ENCODE measurements at regions not wholly inside any gene's neighbourhood (a gene's known extent, or its start where the extent isn't known, plus 50 kb on each side); places are given as distances from the start of the nearest gene placed in this dataset.

DNA sequence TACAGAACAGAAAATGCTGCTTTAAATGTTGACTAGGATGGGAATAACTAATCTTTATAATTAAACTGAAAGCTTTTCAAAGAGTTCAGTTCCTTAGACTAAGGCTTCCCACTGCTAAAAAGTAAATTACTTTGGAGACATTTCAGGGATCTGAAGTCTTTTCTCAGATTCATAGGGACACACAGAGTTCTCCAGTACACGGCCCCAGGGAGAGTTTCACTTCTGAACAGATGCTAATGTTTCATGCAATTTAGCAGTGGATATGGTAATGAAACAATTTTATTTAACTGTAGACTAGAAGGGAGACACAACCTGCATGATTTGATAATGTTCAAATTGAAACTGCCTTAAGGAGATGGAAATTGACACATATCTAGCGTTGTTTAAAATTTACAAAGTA is 1282.6 kb downstream of the NCAM2 start:
- no peak overlapping the region for H3K27ac ChIP-seq (ENCODE audit: low read depth in 2 of 2, low read length in 1 of 2)
- H3K4me3 ChIP-seq (ENCODE audit: low read depth in 2 of 2, low read length in 1 of 2): no peak overlapping the region
- no peaks in the 10 kb centered on the region for H3K36me3 ChIP-seq (replicated peaks in 1 of 2; ENCODE audit: control insufficient read depth in 1 of 2, insufficient read depth in 2 of 2, low read length in 1 of 2)
- no peak overlapping the region for H3K9ac ChIP-seq
- no peaks in the 10 kb centered on the region for H3F3A ChIP-seq (replicated peaks; ENCODE audit: insufficient read depth)
- CTCF ChIA-PET: no interaction called here
- H2AFZ ChIP-seq (ENCODE audit: low read depth): no peak overlapping the region
- no peaks in the 10 kb centered on the region for H4K20me1 ChIP-seq (ENCODE audit: insufficient read depth)
- 0 out of 4 replicates have a peak, but pooled peaks of 1 of the 2 experiments have one; percentile 12 for TF ChIP-seq EP300 (IDR thresholded peaks at IDR 0.05; ENCODE audit: borderline replicate concordance in 1 of 2, low read depth in 1 of 2, low read length in 1 of 2)
- TF ChIP-seq EZH2phosphoT487 (IDR thresholded peaks at IDR 0.05; ENCODE audit: borderline replicate concordance, low read depth): no peak
- no peak for TF ChIP-seq MEF2A (IDR thresholded peaks at IDR 0.05; ENCODE audit: borderline replicate concordance, low read depth)
- TF ChIP-seq TAF1 (IDR thresholded peaks at IDR 0.05; ENCODE audit: borderline replicate concordance, low read depth, low read length): no peak
- no peak for TF ChIP-seq FOSL2 (IDR thresholded peaks at IDR 0.05; ENCODE audit: borderline replicate concordance, low read depth)
- POLR2A ChIA-PET: no interaction called here
- peak; percentile 12 for DNase-seq
- 28% methylated on average over 2 of the region's 2 CpGs for WGBS (ENCODE audit: low lambda C conversion rate)
- no peaks in the 10 kb centered on the region for H3K9me2 ChIP-seq
- H3K27me3 ChIP-seq (ENCODE audit: insufficient read depth): no peaks in the 10 kb centered on the region
- H3K4me2 ChIP-seq: no peak overlapping the region
- no peaks in the 10 kb centered on the region; a peak in 1 of 4 replicates for H3K4me1 ChIP-seq (ENCODE audit: control insufficient read depth in 1 of 2, insufficient read depth in 2 of 2, low read depth in 1 of 2, low read length in 1 of 2)
- H3K79me2 ChIP-seq (ENCODE audit: insufficient read depth): no peaks in the 10 kb centered on the region
- H3K9me3 ChIP-seq: no peaks in the 10 kb centered on the region; the same call in 1 of the 2 replicates

GRCh38 chr21:22288885-22289499 is 1290.8 kb downstream of the NCAM2 start:
- DNase-seq: no peak
- Histone ChIP-seq H3K4me2 (no peak overlapping the region), H3K9ac (no peak overlapping the region), H3K27ac (ENCODE audit: low read depth in 2 of 2, low read length in 1 of 2) (no peak overlapping the region), H4K20me1 (ENCODE audit: insufficient read depth) (no peaks in the 10 kb centered on the region), H3K4me3 (ENCODE audit: low read depth in 2 of 2, low read length in 1 of 2) (no peak overlapping the region), H3K4me1 (ENCODE audit: control insufficient read depth in 1 of 2, insufficient read depth in 2 of 2, low read depth in 1 of 2, low read length in 1 of 2) (no peaks in the 10 kb centered on the region), H3K9me2 (no peaks in the 10 kb centered on the region), H3K9me3 (no peaks in the 10 kb centered on the region), H2AFZ (ENCODE audit: low read depth) (no peak overlapping the region), H3F3A (replicated peaks; ENCODE audit: insufficient read depth) (no peaks in the 10 kb centered on the region), H3K27me3 (ENCODE audit: insufficient read depth) (no peaks in the 10 kb centered on the region), H3K36me3 (replicated peaks in 1 of 2; ENCODE audit: control insufficient read depth in 1 of 2, insufficient read depth in 2 of 2, low read length in 1 of 2) (no peaks in the 10 kb centered on the region), H3K79me2 (ENCODE audit: insufficient read depth) (no peaks in the 10 kb centered on the region)
- POLR2A ChIA-PET: no interaction called here
- TF ChIP-seq EP300 (IDR thresholded peaks at IDR 0.05; ENCODE audit: borderline replicate concordance in 1 of 2, low read depth in 1 of 2, low read length in 1 of 2): no peak
- TF ChIP-seq, protein P1, sequence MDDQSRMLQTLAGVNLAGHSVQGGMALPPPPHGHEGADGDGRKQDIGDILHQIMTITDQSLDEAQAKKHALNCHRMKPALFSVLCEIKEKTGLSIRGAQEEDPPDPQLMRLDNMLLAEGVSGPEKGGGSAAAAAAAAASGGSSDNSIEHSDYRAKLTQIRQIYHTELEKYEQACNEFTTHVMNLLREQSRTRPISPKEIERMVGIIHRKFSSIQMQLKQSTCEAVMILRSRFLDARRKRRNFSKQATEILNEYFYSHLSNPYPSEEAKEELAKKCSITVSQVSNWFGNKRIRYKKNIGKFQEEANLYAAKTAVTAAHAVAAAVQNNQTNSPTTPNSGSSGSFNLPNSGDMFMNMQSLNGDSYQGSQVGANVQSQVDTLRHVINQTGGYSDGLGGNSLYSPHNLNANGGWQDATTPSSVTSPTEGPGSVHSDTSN (IDR thresholded peaks at IDR 0.05): no peak
- no peak for TF ChIP-seq TEAD4 (IDR thresholded peaks at IDR 0.05; ENCODE audit: borderline replicate concordance, insufficient read depth)
- TF ChIP-seq, protein P2, sequence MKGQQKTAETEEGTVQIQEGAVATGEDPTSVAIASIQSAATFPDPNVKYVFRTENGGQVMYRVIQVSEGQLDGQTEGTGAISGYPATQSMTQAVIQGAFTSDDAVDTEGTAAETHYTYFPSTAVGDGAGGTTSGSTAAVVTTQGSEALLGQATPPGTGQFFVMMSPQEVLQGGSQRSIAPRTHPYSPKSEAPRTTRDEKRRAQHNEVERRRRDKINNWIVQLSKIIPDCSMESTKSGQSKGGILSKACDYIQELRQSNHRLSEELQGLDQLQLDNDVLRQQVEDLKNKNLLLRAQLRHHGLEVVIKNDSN (IDR thresholded peaks at IDR 0.05; ENCODE audit: borderline replicate concordance, low read depth): no peak
- TF ChIP-seq EZH2phosphoT487 (IDR thresholded peaks at IDR 0.05; ENCODE audit: borderline replicate concordance, low read depth): no peak
- no peak for TF ChIP-seq TAF1 (IDR thresholded peaks at IDR 0.05; ENCODE audit: borderline replicate concordance, low read depth, low read length)
- no peak for TF ChIP-seq YY1 (IDR thresholded peaks at IDR 0.05; ENCODE audit: low read depth)
- TF ChIP-seq MAX (IDR thresholded peaks at IDR 0.05; ENCODE audit: low read depth): no peak
- TF ChIP-seq NFIC (IDR thresholded peaks at IDR 0.05; ENCODE audit: borderline replicate concordance): no peak
- no peak for TF ChIP-seq RFX5 (IDR thresholded peaks at IDR 0.05; ENCODE audit: low read length)
- TF ChIP-seq, protein P3, sequence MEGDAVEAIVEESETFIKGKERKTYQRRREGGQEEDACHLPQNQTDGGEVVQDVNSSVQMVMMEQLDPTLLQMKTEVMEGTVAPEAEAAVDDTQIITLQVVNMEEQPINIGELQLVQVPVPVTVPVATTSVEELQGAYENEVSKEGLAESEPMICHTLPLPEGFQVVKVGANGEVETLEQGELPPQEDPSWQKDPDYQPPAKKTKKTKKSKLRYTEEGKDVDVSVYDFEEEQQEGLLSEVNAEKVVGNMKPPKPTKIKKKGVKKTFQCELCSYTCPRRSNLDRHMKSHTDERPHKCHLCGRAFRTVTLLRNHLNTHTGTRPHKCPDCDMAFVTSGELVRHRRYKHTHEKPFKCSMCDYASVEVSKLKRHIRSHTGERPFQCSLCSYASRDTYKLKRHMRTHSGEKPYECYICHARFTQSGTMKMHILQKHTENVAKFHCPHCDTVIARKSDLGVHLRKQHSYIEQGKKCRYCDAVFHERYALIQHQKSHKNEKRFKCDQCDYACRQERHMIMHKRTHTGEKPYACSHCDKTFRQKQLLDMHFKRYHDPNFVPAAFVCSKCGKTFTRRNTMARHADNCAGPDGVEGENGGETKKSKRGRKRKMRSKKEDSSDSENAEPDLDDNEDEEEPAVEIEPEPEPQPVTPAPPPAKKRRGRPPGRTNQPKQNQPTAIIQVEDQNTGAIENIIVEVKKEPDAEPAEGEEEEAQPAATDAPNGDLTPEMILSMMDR (IDR thresholded peaks at IDR 0.05): no peak
- no peak for TF ChIP-seq GABPA (IDR thresholded peaks at IDR 0.05; ENCODE audit: low read depth)
- no peak for TF ChIP-seq GATA2 (CRISPR knock-in tag; IDR thresholded peaks at IDR 0.05)
- TF ChIP-seq TCF12 (IDR thresholded peaks at IDR 0.05): no peak
- TF ChIP-seq JUND (IDR thresholded peaks at IDR 0.05): no peak
- TF ChIP-seq FOXJ3 (CRISPR knock-in tag; IDR thresholded peaks at IDR 0.05): no peak
- TF ChIP-seq SMC3 (IDR thresholded peaks at IDR 0.05; ENCODE audit: low read depth, low read length): no peak
- no peak for TF ChIP-seq RCOR1 (IDR thresholded peaks at IDR 0.05; ENCODE audit: low read length)
- no peak for TF ChIP-seq MEF2A (IDR thresholded peaks at IDR 0.05; ENCODE audit: borderline replicate concordance, low read depth)
- WGBS (ENCODE audit: low lambda C conversion rate): 35% methylated on average over 2 of the region's 2 CpGs
- CTCF ChIA-PET: no interaction called here

Data from SK-N-SH (cell line).